ENCODE measurements at regions not wholly inside any gene's neighbourhood (a gene's known extent, or its start where the extent isn't known, plus 50 kb on each side); places are given as distances from the start of the nearest gene placed in this dataset.

DNA sequence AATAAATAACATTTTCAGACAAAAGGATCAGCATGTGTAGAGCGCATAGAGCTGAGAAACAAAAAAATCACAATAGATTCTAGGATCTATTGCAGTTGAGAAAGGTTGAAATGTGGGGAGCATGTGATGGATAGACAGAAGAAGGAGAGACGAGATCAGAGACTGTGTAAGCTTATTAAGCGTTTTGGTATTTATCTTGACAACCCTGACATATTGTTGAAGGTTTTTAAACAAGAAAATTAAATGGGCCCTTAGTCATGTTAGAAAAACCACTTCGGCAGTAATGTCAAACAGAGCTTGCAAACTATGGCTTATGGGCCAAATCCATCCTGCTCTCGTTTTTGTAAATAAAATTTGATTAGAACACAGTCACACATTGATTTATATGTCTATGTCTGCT is 200.5 kb upstream of the KLF4 start:
- DNase-seq: no peak

DNA sequence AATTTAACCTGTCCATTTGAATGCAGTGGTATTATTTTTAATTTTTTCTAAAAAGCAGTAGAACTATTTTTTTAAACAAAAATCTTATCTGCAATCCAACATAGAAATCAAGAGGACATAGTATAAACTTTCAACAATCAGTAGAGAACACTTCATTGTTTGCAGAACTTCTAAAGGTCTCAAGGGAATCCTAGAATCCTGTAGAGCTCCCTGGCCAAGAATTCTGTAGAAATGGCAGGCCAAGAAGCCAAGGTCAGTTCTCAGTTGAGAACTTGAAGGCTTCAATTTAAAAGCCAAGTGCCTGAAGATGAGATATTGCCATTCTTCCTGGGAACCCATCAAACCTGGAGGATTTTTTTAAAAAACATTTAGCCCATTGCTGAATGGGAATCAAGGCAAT is 199.2 kb upstream of the KLF4 start:
- no peak for DNase-seq

DNA sequence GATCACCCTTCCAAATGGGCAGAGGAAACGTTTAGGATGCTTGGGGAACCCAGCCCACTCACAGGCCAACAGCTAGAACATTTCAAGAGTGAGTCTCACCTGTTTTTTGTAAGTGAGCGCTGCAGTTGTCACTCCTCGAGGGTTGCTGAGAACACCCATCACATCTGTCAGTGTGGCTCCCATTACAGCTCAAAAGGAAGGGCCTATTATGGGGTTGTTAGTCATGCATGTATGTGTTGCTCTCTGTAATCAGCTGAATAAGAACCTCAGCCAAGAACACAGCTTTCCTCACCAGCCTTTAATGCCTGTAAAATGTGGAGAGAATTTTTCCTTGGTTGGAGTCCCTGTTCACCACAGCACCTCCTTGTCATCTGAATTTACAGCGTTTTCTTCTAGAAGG is 196.3 kb upstream of the KLF4 start:
- no peak for DNase-seq

DNA sequence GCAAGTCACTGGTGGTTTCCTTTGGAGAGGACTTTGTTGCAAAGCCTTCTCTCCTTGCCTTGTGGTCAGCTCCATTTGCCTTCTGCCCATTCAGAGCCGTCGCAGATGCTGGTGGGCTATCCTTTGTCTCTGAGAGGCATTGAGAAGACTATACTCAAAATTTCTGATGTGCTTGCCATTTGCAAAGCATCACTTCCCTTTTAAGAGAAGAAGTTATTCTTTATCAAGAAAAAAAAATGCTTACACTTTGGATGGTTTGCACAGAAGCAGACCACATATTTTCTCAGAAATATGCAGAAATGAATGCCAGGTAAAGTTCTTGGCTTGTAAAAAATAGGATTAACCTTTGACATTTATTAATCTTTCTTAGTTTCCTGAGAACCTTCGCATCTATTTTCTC is 195.8 kb upstream of the KLF4 start:
- no peak for DNase-seq

DNA sequence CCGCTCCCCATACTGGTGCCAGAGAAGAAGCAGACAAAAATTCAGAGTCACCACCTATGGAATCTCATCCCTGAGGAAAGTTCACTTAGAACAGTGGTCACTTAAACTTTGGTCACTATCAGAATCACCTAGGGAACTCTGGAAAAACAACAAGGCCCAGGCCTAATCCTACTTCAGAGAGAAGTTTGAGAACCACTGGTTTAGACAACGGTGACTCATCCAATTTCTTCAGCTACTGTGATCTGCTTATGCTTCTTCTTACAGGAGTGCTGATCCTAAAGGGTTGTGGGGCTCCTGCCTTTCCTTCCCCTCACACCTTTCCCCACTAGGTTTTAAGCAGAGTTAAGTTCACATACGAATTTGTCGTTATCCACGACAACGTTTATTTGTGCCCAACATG is 194.7 kb upstream of the KLF4 start:
- DNase-seq: no peak

DNA sequence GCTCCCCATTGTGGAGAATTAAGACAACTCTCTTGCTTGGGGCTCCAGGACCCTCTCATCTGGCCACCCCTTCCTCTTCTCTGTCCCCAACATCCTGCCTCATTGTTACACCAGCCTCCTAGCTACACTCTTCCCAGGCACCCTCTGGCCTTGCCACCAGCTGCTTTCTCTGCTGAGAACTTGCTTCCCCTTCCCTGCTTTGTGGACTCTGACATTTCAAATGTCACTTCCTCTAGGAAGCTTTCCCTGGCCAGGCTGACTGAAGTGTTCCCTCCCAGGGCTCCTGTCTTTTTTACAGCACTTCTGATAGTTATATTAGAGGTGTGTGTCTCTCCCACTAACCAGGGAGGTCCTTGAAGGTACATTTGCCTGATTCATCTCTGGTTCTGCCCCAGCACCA is 194.0 kb upstream of the KLF4 start:
- DNase-seq: no peak

DNA sequence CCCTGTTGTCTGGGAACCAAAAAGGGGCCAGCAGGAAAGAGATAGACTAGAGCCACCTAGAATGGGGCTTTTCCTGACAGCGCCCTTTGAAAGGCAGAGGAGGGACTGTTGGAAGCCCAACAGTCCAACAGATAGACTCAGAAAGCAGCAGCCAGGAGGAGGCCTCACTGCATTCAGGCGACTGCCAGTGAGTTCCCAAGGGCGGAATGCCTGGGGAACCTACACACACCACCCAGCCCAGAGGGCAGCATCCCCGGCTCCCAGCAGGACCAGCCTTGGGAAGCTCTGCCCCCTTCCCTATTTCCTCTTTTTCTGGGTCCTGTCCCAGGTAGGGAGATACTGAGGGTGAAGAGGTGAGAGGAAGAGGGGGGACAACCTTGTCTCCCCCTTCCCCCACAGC is 192.4 kb upstream of the KLF4 start:
- no peak for DNase-seq

DNA sequence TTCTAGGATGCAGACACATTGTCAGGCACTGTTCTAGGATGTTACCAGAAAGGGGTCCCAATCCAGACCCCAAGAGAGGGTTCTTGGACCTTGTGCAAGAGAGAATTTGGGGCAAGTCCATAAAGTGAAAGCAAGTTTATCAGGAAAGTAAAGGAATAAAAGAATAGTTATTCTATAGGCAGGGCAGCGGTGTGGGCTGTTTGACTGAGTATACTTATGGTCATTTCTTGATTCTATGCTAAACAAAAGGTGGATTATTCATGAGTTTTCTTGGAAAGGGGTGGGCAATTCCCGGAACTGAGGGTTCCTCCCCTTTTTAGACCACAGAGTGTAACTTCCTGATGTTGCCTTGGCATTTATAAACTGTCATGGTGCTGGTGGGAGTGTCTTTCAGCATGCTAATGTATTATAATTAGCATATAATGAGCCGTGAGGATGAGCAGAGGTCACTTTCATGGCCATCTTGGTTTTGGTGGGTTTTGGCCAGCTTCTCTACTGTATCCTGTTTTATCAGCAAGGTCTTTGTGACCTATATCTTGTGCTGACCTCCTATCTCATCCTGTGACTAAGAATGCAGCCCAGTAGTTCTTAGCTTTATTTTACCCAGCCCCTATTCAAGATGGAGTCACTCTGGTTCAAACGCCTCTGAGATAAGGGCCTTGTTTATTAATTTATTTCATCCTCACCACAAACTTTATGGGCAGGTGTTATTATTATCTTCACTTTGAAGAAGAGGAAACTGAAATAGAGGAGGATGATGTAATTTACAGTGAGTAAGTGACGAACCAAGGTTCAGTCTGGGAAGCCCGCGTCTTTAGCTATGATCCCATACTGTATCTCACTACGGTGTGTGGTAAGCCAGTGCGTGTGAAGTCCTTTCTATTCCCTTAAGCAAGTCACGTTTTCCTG is 186.0 kb upstream of the KLF4 start:
- DNase-seq: no peak

DNA sequence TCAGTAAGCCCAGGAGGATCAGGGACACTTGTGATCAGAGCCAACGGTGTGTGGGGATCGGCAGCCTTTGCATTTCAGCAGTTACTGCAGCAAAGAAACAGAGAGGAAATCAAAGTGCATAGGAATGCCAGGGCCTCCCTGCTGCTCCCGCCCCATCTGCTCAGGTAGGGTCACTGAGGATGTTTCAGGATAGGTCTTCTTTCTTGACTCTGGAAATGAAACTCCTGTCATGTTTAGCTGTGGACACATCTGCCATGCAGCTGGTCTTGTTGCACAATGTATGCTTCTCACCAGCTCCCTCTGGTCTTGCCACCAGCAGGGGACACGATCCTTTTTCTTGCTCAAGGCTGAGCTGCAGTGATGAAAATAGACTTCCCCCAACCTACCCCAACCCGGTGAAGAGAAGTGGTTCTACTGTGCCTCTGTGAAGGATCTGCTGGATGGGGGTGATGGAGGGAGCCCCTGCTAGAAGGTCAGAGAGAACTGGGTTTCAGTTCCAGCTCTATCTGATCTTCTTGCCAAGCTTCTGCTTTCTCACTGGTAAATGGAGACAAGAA is 185.2 kb upstream of the KLF4 start:
- peak; percentile 6 for DNase-seq

DNA sequence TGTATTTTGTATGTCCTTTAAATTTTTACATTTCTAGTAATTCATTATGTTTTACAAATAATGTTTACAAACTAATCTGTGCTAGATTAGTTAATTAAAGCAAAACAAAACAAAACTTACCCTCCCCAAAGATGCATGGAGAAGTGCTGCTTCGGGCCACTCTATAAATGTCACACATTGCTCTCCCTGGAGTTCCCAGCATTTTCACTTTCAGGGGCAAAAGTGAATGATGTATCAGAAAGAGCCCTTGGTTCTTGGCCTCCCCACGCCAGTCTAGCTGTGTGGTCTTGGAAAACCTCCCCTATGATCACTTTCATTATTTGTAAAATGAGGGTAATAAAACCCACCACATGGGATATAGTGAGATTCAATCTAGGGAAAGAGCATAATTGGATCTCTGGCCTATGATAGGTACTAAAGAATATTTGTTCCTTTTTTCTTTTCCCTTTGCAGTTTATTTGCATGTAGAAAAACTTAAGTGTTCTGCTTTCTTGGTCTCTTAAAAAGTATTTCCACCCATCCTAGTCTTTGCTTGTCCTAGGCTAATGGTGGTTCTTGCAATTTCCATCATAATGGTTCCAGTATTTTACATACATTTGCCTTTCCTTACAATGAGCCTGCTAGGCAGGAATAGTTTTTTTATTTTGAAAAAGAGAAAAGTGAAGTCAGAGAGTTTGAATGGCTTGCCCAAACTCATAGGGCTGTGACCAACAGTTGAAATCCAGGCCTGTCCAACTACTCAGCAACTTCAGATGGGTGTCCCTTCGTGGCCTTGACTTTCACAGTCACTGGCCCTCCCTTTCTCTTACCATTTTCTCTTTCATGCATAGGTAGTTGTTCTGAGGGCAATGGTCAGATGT is 184.5 kb upstream of the KLF4 start:
- DNase-seq: no peak

DNA sequence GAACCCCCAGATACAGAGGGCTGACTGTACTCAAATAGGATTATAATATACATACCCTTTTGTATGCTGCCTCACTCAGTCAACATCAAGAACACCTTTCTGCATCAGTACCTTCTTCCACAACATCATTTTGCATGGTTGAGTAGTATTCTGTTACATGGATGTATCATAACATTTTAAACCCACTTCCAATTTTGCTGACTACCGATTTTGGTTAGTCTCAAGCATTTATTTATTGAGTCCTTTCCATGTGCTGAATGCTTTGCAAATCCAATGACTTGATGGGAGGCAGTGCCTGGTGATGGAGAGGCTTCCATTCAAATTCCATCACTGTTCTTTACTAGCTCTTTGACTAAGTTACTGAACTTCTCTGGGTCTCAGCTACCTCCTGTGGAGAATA is 182.0 kb upstream of the KLF4 start:
- DNase-seq: no peak

DNA sequence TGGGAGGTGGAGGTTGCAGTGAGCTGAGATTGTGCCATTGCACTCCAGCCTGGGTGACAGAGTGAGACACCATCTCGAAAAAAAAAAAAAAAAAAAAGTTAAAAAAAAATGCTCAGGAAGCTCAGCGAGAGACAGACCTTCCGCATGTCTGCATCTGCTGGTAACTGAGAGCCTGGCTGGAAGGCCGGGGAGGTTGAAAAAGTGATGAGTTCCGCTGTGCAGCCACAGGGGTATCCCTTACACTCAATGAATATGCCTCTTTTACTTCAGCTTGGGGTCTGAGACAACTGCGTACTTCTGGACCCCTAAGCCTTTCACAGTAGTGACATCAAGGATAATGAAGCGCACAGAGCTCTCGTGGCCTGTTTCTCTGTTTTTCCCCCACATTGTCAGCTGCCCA is 179.9 kb upstream of the KLF4 start:
- no peak for DNase-seq

DNA sequence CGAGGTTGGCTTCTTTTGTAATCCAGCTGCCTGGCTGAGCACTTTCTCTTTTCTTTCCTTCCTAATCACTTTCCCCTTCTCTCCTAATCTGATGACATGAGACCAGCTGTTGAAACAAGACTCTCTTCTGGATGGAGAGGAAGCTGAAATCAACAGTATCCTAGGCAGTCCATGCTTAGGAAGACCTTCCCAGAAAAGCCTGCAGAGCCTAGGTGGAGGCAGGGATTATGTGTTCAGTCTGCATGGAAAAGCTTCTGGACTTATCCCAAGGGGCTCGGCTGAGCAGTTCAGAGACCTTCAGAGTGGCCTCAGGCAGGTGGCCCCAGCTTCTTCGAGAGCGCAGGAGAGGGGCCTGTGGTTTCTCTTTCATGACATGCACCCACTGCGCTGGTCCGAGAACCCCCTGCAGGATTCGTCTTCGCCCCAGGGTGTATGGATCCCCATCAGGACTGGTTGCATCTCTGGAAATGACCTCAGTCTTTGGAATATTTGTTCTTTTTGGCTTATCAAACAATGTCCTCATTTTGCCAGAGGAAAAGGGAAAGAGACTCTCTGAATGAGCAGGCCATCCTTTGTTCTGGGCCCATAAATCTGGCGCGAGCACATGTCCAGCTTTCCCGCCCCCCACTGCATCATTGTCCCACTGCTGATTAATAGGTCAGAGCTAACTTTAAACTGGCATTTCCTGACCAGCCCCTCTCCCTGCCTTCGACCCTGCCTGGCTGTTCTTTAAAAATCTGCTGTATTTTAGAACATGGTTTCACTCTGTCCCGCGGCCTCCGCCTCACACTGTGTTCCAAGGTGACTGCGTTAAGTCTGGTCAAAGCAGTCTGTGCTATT is 177.9 kb upstream of the KLF4 start:
- no peak for DNase-seq

DNA sequence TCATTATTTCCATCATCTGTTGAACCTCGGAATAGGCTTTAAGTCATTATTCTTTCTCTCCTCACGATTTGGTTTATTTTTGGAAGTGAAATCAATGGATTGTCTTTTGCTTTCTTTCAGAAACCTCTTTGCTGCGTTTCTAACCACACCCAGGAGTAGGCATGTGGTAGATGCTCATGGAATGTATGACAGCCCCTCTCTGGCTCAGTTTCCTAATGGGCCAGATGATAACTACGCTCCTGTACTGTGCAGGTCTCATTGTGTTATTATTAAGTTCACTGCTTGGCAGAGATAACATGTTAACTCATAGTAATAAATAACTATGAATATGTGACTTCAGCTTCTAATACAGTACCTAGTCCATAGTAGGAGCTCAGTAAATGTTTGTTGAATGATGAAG is 175.5 kb upstream of the KLF4 start:
- no peak for DNase-seq

DNA sequence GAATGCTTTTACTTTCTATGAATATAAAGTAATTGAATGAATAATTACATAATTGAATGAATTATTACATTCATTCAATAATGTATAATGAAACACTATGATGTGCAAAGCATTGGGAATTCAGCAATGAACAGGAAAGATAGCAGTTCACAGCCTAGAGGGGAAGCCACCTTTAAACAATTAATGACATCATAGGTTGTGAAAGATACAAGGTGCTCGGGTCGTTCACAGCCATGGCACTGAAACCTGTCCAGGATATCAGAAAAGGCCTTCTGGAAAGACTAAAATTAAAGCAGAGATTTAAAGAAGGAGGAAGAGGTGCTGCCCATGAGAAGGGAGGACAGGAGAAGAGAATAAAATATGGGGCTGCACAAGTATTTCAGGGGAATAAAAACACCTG is 171.4 kb upstream of the KLF4 start:
- no peak for DNase-seq

DNA sequence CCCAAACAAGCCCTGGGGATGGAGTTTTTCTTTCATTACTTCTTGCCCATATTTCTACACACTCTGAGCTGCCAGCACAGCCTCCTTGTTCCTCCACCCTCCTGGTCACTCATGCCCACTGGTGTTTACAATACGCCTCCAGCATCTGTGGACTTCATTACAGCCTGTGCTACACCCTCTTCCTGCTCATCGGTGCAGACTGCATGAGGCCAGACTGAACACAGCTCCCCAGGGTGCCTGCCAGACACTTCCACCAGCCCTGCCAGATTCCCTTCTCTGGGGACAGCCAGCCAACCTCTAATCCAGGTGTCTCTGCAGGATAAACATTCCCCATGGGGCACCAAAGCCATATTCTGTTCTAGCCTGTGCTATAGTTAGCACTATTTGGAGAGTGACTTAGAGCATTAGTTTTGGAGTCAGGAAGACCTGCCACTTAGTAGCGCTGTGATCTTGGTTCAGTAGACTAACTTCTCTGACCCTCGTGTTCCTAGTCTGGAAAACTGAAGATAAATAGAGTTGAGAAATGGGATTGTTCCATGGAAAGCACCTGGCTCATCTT is 163.8 kb upstream of the KLF4 start:
- no peak for DNase-seq

DNA sequence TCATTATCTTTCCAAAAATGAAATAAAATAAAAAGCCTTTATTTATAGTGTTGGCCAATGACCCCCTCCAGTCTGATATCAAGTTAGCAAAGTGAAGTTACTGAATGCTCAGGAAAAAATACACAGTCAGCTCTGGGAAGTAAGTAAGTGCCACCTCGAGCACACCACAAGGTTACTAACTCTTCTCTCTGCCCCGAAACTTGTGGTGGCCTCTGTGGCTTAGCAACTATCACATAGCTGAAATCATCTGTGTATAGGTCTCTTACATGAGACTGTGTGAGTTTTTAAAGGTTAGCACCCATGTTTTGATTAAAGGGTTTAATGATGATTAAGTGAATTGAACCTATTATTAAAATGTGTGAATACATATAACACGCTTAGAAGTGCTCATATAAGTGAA is 161.4 kb upstream of the KLF4 start:
- no peak for DNase-seq

DNA sequence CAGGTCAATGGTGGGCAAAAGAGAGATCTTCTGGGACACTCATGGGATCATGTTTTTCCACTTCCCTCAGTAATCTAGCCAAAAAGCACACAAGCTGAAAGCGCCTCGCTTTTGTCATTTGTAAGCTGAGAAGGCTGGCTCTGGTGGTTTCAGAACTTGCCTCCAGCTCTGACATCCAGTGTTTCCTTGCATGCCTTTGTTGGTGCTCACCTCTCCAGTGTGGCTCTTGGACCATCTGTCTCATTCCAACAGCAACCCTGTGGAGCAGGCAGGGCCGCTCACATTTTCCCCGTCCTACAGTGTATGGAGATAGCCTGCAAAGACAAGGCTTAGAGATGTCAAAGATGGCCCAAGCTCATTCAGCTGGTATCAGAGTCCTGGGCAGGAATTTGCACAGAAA is 160.8 kb upstream of the KLF4 start:
- DNase-seq: no peak

DNA sequence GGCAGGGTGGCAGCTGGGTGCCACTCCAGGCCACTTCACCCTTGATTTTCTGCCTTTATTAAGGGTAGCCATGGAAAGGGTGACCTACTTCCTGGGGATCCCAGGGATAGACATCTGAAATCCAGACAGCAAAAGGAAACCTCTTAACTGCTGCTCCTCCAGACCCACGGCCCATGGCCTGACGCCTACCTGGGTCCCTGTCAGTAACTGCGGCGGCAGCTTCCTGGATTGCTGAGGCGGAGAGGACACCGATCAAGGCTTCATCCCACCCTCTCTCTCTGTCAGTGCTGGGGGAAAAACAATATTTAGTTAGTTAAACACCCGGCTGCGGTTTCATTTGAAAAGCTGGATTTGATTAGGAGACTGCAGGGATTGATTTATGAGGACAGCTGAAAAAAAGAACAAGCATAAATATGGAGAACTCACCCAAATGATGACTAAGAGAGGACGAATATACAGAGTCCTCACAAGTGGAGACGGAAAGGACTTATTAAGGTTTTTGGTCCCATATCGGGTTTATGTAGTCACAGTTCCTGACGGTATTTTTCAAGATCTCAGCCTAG is 158.7 kb upstream of the KLF4 start:
- no peak for DNase-seq

DNA sequence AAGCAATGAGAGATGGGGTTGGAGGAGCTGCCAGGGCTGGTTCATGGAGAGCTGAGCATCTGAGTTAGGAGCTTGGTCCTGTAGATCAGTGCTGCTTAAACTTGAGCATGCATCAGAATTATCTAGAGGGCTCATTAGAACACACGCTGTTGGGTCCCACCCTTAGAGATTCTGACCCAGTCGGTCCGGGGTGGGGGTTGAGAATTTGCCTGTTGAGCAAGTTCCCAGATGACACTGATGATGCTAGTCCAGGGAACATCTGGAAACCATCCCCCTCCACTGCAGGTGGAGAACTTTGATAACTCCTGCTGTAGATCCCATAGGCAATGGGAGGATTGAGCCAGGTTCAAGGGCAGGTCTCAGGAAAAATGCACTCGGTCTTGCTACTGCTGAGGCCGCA is 158.0 kb upstream of the KLF4 start:
- no peak for DNase-seq

DNA sequence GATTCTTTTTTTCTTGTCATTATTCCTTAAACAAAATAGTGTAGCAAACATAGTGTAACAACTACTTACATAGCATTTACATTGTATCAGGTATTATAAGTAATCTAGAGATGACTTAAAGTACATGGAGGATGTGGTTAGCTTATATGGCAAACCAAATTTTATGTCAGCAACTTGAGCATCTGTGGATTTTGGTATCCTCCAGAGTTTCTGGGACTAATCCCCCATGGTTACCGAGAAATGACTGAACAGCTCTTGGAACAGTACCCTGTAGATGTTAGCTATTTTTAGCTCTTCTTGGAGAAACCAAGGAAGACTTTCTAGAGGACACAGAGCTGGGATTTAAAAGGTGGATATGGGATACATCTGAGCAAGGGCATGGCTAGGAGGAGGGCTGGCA is 157.6 kb upstream of the KLF4 start:
- DNase-seq: no peak

DNA sequence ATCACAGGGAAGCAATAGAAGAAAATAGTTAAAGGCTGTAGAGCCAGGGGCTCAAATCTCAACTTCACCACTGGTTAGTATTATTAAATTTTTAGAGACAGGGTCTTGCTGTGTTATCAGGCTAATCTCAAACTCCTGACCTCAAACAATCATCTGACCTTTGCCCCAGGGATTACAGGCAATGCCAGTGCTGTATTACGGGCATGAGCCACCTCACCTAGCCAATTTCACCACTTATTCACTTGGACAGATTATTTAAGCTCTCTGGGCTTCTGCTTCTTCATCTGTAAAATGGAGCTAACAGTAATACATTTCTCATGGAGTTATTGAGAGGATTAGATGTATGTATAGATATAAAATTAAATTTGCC is 155.9 kb upstream of the KLF4 start:
- no peak for DNase-seq

All from CD4-positive, alpha-beta T cell treated with Interleukin-12 subunit alpha and Interleukin-12 subunit beta, for 1 hour (primary cell).